Transverse colon (tissue), 3 donors: ENCODE measurements at regions not wholly inside any gene's neighbourhood (a gene's known extent, or its start where the extent isn't known, plus 50 kb on each side); places are given as distances from the start of the nearest gene placed in this dataset.
"Not testable (repeated sequence)": the region's sequence is repeated elsewhere in the genome, so short reads cannot be mapped to it uniquely, and the experiment has no call there.

ENCODE experiments used
- CTCF ChIP-seq, 5 experiments: fragments of 200-600 bp in 3 of 5; fragments of 450-650 bp in 2 of 5; sonication (generic) in 3 of 5; IDR thresholded peaks; 1 replicate in 2 of 5; 2 replicates in 3 of 5; pipeline ENCODE4 v1.5.1; 2016 to 2017; ENCODE audit warnings: antibody characterized with exemption in 5 of 5, inconsistent platforms in 3 of 5, mild to moderate bottlenecking in 2 of 5, moderate library complexity in 1 of 5
- POLR2A ChIP-seq: fragments of 450-650 bp; IDR thresholded peaks from one replicate; pipeline ENCODE4 v1.6.1; 2016; ENCODE audit warnings: antibody characterized with exemption, mild to moderate bottlenecking, moderate library complexity

- TF ChIP-seq POLR2A: peak; percentile 55
- TF ChIP-seq CTCF (IDR thresholded peaks at IDR 0.05): not testable (repeated sequence)
Measured at GRCh38 chr4:92028830-92029229, 274.9 kb upstream of the GRID2 start.
